DOHH2 (cell line): ENCODE measurements at regions not wholly inside any gene's neighbourhood (a gene's known extent, or its start where the extent isn't known, plus 50 kb on each side); places are given as distances from the start of the nearest gene placed in this dataset.

Experiments
- H3F3A ChIP-seq: fragments of 200-600 bp; sonication (generic), shearing (Covaris generic); 2 replicates; pipeline ENCODE4 v1.6.0; 2016; ENCODE audit warnings: antibody characterized with exemption, mild to moderate bottlenecking; ENCODE audit not compliant: control insufficient read depth, insufficient read depth
- H3K27ac ChIP-seq: fragments of 200-600 bp; sonication (generic); 2 replicates; pipeline ENCODE4 v1.5.1; 2014; ENCODE audit warnings: low read depth, mild to moderate bottlenecking, low read length, moderate library complexity
- H3K27me3 ChIP-seq: fragments of 200-600 bp; sonication (generic); 2 replicates; pipeline ENCODE4 v1.6.1; 2014; ENCODE audit warnings: mild to moderate bottlenecking, low read length, mixed read lengths; ENCODE audit not compliant: control insufficient read depth
- H3K36me3 ChIP-seq: fragments of 200-600 bp; sonication (generic); 2 replicates; pipeline ENCODE4 v1.6.1; 2014; ENCODE audit warnings: mild to moderate bottlenecking, low read length, moderate library complexity, mixed read lengths; ENCODE audit not compliant: control insufficient read depth
- H3K4me1 ChIP-seq: fragments of 200-600 bp; sonication (generic); 2 replicates; pipeline ENCODE4 v1.6.1; 2014; ENCODE audit warnings: mild to moderate bottlenecking, low read length, mixed read lengths; ENCODE audit not compliant: control insufficient read depth
- H3K4me2 ChIP-seq: fragments of 200-600 bp; sonication (generic); 2 replicates; pipeline ENCODE4 v1.6.0; 2014; ENCODE audit warnings: mild to moderate bottlenecking, low read length, moderate library complexity
- H3K4me3 ChIP-seq: fragments of 200-600 bp; sonication (generic); 2 replicates; pipeline ENCODE4 v1.5.1; 2014; ENCODE audit warnings: mild to moderate bottlenecking, low read length, mixed read lengths
- H3K79me2 ChIP-seq: fragments of 200-600 bp; sonication (generic); 2 replicates; pipeline ENCODE4 v1.6.1; 2014; ENCODE audit warnings: mild to moderate bottlenecking, low read length, mixed read lengths; ENCODE audit not compliant: control insufficient read depth
- H3K9me2 ChIP-seq: fragments of 200-600 bp; sonication (generic); replicated peaks from 2 replicates; pipeline ENCODE4 v1.6.1; 2014; ENCODE audit warnings: mild to moderate bottlenecking, low read length, mixed read lengths; ENCODE audit not compliant: control insufficient read depth
- H3K9me3 ChIP-seq: fragments of 200-600 bp; sonication (generic); 2 replicates; pipeline ENCODE4 v1.6.1; 2014; ENCODE audit warnings: antibody characterized with exemption, low read length, mixed read lengths; ENCODE audit not compliant: control insufficient read depth, insufficient read depth
- H4K20me1 ChIP-seq: fragments of 200-600 bp; sonication (generic); 2 replicates; pipeline ENCODE4 v1.6.0; 2014; ENCODE audit warnings: low read depth, mild to moderate bottlenecking, antibody characterized with exemption, low read length, moderate library complexity; ENCODE audit not compliant: control insufficient read depth, insufficient read depth
- CTCF ChIP-seq: fragments of 200-600 bp; sonication (generic); IDR thresholded peaks from one replicate; pipeline ENCODE4 v1.5.1; 2014; ENCODE audit warnings: antibody characterized with exemption, mild to moderate bottlenecking, low read depth, low read length; ENCODE audit not compliant: poor library complexity, severe bottlenecking
- EZH2phosphoT487 ChIP-seq: fragments of 200-600 bp; sonication (generic); IDR thresholded peaks from 2 replicates; pipeline ENCODE4 v1.6.1; 2017; ENCODE audit warnings: borderline replicate concordance, mild to moderate bottlenecking, antibody characterized with exemption, low read length, moderate library complexity, mixed read lengths

GRCh38 chr2:37781028-37781427 is 109.6 kb upstream of the CDC42EP3 start:
- no peaks in the 10 kb centered on the region for H3K79me2 ChIP-seq
- H3K27ac ChIP-seq = no peak overlapping the region
- no peak overlapping the region for H3K4me2 ChIP-seq
- H3K9me3 ChIP-seq = no peaks in the 10 kb centered on the region
- no peaks in the 10 kb centered on the region for H4K20me1 ChIP-seq
- no peak overlapping the region for H3K4me3 ChIP-seq
- H3K9me2 ChIP-seq = no peaks in the 10 kb centered on the region
- TF ChIP-seq CTCF (no peak), EZH2phosphoT487 (no peak)
- H3F3A ChIP-seq = no peaks in the 10 kb centered on the region
- no peaks in the 10 kb centered on the region for H3K36me3 ChIP-seq
- peaks cover 2% of the 10 kb centered on the region; the same call in 1 of the 2 replicates for H3K27me3 ChIP-seq
- H3K4me1 ChIP-seq = no peaks in the 10 kb centered on the region

- no peaks in the 10 kb centered on the region for H3K9me2 ChIP-seq
- H3K4me2 ChIP-seq = no peak overlapping the region
- H3K27me3 ChIP-seq = peaks cover 2% of the 10 kb centered on the region; the same call in 1 of the 2 replicates
- no peaks in the 10 kb centered on the region for H3K36me3 ChIP-seq
- no peak for TF ChIP-seq CTCF
- TF ChIP-seq EZH2phosphoT487 = no peak
- no peaks in the 10 kb centered on the region for H3F3A ChIP-seq
- H3K79me2 ChIP-seq = no peaks in the 10 kb centered on the region
- no peak overlapping the region for H3K4me3 ChIP-seq
- H3K27ac ChIP-seq = no peak overlapping the region
- H3K4me1 ChIP-seq = no peaks in the 10 kb centered on the region
- H4K20me1 ChIP-seq = no peaks in the 10 kb centered on the region
- no peaks in the 10 kb centered on the region for H3K9me3 ChIP-seq
These were observed 110.8 kb upstream of the CDC42EP3 start for GRCh38 chr2:37782155-37782673.

GRCh38 chr2:37782721-37783371 is 111.4 kb upstream of the CDC42EP3 start:
- H3F3A ChIP-seq = no peaks in the 10 kb centered on the region
- H4K20me1 ChIP-seq = no peaks in the 10 kb centered on the region
- H3K79me2 ChIP-seq = no peaks in the 10 kb centered on the region
- no peaks in the 10 kb centered on the region for H3K9me2 ChIP-seq
- H3K36me3 ChIP-seq = no peaks in the 10 kb centered on the region
- H3K27me3 ChIP-seq = peaks cover 2% of the 10 kb centered on the region; the same call in 1 of the 2 replicates
- H3K4me3 ChIP-seq = no peak overlapping the region
- H3K4me1 ChIP-seq = no peaks in the 10 kb centered on the region
- no peak for TF ChIP-seq EZH2phosphoT487
- no peak for TF ChIP-seq CTCF
- peaks cover 3% of the 10 kb centered on the region; the same call in 1 of the 2 replicates for H3K9me3 ChIP-seq
- H3K27ac ChIP-seq = no peak overlapping the region
- no peak overlapping the region for H3K4me2 ChIP-seq
